ENCODE measurements at regions not wholly inside any gene's neighbourhood (a gene's known extent, or its start where the extent isn't known, plus 50 kb on each side); places are given as distances from the start of the nearest gene placed in this dataset.

DNA sequence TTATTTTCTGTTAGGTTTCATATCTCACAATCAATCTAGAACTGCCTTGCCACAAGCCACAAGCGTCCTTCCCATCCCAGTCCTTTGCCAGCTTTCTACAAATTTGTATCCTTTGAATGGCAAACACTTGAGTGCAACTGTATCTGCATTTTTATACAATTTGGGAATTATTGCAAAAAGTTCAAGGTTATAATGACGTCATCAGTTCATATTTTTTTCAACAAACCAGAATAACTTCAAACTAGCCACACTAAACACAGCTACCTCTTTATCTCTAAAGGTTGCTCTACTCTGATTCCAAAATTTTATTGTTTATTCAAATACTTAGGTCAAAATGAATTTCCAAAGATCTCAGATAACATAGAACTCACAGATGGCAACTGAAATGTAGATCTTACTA is 877.1 kb downstream of the TMEM182 start:
- Histone ChIP-seq H3K9me3 (ENCODE audit: insufficient read depth, low read depth, low read length) (no peaks in the 10 kb centered on the region), H3K27ac (ENCODE audit: low read length) (no peak overlapping the region), H3K36me3 (ENCODE audit: insufficient read depth, low read depth, low read length) (no peaks in the 10 kb centered on the region)

DNA sequence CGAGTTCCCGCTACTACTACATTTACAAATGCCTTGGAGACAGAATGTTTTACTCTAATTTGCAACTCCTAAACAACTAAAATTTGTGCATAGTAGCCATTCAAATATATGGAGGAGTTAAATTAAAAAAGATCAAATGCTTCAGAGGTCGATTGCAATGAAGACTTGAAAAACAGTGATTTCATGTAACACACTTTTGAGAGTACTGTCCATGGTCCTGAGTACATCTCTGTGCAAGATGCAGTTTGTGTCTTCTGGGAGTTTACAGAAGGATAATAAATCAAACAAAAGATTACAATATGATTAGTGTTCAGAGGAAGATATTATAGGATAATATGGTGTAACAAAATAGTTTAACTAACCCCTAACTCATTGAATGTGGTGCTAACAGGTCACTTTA is 894.7 kb downstream of the TMEM182 start:
- Histone ChIP-seq H3K27ac (ENCODE audit: low read length) (no peak overlapping the region), H3K4me3 (ENCODE audit: low read length) (no peak overlapping the region), H3K9ac (ENCODE audit: low read depth, low read length) (no peak overlapping the region), H3K36me3 (ENCODE audit: insufficient read depth, low read depth, low read length) (no peaks in the 10 kb centered on the region), H3K27me3 (ENCODE audit: insufficient read depth, low read length) (no peaks in the 10 kb centered on the region), H3K4me1 (ENCODE audit: insufficient read depth, low read length) (no peaks in the 10 kb centered on the region), H3K9me3 (ENCODE audit: insufficient read depth, low read depth, low read length) (no peaks in the 10 kb centered on the region)

More for the DNA sequence above, 877.1 kb downstream of the TMEM182 start:
- H3K9ac ChIP-seq (ENCODE audit: low read depth, low read length), result no peak overlapping the region
- no peak overlapping the region for H3K4me3 ChIP-seq (ENCODE audit: low read length)
- no peaks in the 10 kb centered on the region for H3K4me1 ChIP-seq (ENCODE audit: insufficient read depth, low read length)
- no peaks in the 10 kb centered on the region for H3K27me3 ChIP-seq (ENCODE audit: insufficient read depth, low read length)

DNA sequence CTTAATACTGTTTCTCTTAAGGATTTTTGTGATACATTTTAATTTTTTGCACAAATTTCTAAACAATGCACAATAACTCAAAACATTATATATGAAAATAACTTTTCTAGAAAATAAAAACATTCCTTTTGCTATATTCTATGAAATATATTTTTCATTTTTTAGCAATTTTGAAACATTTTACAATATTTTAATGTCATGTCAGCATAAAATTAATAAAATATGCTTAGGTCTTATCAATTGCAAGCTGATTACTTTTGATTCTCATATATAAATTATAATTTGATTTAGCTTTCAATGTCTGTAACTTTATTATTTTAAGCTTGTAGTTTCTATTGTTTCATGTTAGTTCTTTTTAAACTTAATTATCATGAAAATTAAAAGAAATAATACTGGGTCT is 898.7 kb downstream of the TMEM182 start:
- H3K9me3 ChIP-seq (ENCODE audit: insufficient read depth, low read depth, low read length), result no peaks in the 10 kb centered on the region
- no peak overlapping the region for H3K27ac ChIP-seq (ENCODE audit: low read length)
- no peaks in the 10 kb centered on the region for H3K4me1 ChIP-seq (ENCODE audit: insufficient read depth, low read length)

DNA sequence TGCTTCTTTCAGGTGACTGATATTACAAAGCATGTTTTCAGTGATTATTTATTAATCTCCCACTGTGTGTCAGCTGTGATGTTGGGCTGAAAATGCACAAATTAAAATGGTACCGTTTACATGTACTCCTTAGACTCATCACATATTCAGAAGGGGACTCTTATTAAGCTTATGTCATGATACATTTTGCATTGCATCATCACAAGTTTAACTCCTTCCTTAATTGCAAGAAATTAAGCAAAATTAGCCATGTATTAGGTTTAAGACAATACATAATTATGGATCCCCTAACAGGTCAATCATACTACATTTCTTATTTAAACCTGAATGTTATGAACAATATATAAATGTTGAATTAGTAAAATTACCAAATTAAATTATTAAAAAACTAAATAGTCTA is 899.1 kb downstream of the TMEM182 start:
- Histone ChIP-seq H3K27me3 (ENCODE audit: insufficient read depth, low read length) (no peaks in the 10 kb centered on the region), H3K9ac (ENCODE audit: low read depth, low read length) (no peak overlapping the region), H3K4me3 (ENCODE audit: low read length) (no peak overlapping the region), H3K27ac (ENCODE audit: low read length) (no peak overlapping the region), H3K4me1 (ENCODE audit: insufficient read depth, low read length) (no peaks in the 10 kb centered on the region), H3K9me3 (ENCODE audit: insufficient read depth, low read depth, low read length) (no peaks in the 10 kb centered on the region), H3K36me3 (ENCODE audit: insufficient read depth, low read depth, low read length) (no peaks in the 10 kb centered on the region)

More for the DNA sequence above, 898.7 kb downstream of the TMEM182 start:
- Histone ChIP-seq H3K4me3 (ENCODE audit: low read length) (no peak overlapping the region), H3K36me3 (ENCODE audit: insufficient read depth, low read depth, low read length) (no peaks in the 10 kb centered on the region), H3K9ac (ENCODE audit: low read depth, low read length) (no peak overlapping the region), H3K27me3 (ENCODE audit: insufficient read depth, low read length) (no peaks in the 10 kb centered on the region)

DNA sequence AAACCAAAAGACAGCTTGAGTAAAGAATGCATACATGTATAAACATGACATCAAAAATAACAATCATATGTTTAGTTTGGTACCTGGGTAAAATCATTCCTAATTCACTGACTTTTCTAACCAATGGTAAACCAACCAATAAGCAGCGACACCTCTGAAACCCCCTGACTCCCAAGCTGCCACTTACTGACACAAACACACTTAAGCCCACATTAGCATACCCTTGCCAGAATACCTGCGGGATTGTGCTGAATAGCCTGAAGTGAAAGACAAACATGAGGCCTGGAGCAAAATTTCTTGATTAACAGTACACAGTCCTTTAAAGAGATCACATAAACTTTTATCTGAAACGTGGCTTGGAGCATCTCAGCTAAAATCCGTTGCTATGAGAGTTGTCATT is 902.9 kb downstream of the TMEM182 start:
- Histone ChIP-seq H3K36me3 (ENCODE audit: insufficient read depth, low read depth, low read length) (no peaks in the 10 kb centered on the region), H3K27me3 (ENCODE audit: insufficient read depth, low read length) (no peaks in the 10 kb centered on the region), H3K27ac (ENCODE audit: low read length) (no peak overlapping the region), H3K9me3 (ENCODE audit: insufficient read depth, low read depth, low read length) (no peaks in the 10 kb centered on the region), H3K9ac (ENCODE audit: low read depth, low read length) (no peak overlapping the region), H3K4me1 (ENCODE audit: insufficient read depth, low read length) (no peaks in the 10 kb centered on the region), H3K4me3 (ENCODE audit: low read length) (no peak overlapping the region)

DNA sequence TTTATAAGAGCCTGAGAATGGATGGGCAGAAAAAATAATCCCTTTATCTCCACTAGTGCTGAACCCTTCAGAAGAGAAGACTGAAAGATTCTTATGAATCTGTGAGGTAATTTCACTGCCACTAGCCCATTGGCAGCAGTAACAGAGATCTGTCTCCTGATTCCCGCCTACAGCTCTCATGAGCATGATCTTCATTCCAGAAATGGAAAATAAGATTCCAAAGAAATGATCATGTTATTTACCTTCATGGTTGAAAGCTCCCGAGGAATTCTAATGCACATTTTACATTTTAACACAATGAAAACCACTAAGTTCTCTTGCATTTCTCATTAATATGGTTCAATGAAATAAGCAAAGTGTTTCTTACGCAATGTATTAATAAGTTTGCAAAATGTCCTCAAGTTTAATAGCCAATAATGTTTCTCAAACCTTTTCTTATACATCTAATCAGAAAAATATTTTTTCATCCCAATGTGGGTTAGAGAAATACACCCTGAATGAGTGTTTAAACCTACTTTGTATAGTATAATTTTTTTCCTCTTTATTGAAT is 905.6 kb downstream of the TMEM182 start:
- Histone ChIP-seq H3K4me3 (ENCODE audit: low read length) (no peak overlapping the region), H3K9ac (ENCODE audit: low read depth, low read length) (no peak overlapping the region), H3K4me1 (ENCODE audit: insufficient read depth, low read length) (no peaks in the 10 kb centered on the region), H3K27me3 (ENCODE audit: insufficient read depth, low read length) (no peaks in the 10 kb centered on the region), H3K36me3 (ENCODE audit: insufficient read depth, low read depth, low read length) (no peaks in the 10 kb centered on the region), H3K9me3 (ENCODE audit: insufficient read depth, low read depth, low read length) (no peaks in the 10 kb centered on the region), H3K27ac (ENCODE audit: low read length) (no peak overlapping the region)

DNA sequence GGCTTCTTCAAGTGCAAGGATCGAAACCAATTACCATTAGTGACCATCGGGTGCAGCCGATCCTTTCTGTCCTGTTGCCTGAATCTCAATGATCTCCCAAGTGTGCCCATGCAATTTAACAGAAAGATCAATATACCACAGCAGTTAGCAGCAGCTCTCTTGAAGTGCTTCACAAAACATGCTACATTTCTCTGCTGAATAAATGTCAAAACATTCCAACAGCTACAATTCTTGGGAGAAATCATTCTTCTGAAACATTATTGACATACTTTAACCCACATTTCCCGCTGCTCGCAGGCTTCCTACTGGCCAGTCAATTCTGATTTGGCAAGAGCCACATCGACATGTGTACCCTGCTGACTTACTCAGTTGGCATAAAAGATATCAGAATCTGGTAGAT is 907.7 kb downstream of the TMEM182 start:
- H3K27me3 ChIP-seq (ENCODE audit: insufficient read depth, low read length), result no peaks in the 10 kb centered on the region
- H3K4me3 ChIP-seq (ENCODE audit: low read length), result no peak overlapping the region
- no peaks in the 10 kb centered on the region for H3K4me1 ChIP-seq (ENCODE audit: insufficient read depth, low read length)
- H3K27ac ChIP-seq (ENCODE audit: low read length), result no peak overlapping the region
- no peaks in the 10 kb centered on the region for H3K9me3 ChIP-seq (ENCODE audit: insufficient read depth, low read depth, low read length)
- H3K9ac ChIP-seq (ENCODE audit: low read depth, low read length), result no peak overlapping the region
- no peaks in the 10 kb centered on the region for H3K36me3 ChIP-seq (ENCODE audit: insufficient read depth, low read depth, low read length)
